HL-60/S4 (cell line): ENCODE measurements at regions not wholly inside any gene's neighbourhood (a gene's known extent, or its start where the extent isn't known, plus 50 kb on each side); places are given as distances from the start of the nearest gene placed in this dataset.
"Not testable (repeated sequence)": the region's sequence is repeated elsewhere in the genome, so short reads cannot be mapped to it uniquely, and the experiment has no call there.

Source experiments
- in situ Hi-C: fragments of 300-500 bp; cut with MboI; formaldehyde crosslinking; loops from 2 replicates; pipeline ENCODE4 v1.14.3; 2022; ENCODE audit warnings: low sequenced_read_pairs

DNA sequence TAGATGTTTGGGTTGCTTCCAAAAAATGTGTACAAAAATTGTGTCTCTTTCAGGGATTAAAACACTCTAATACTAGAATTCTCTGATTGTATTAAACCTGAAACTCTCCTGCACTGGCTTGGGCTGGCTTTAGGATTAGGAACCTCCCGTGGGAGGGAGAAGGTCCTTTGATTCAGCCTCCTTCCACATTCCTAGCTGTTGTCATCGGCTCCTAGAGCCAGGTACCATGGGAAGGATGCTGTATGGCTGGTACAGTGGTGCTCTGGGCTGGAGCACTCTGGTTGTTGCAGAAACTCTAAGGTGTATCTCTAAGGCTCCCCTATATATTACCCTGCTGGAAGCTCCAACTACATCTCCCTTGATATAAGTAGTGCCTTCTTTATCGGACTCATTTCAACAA, 245.2 kb upstream of the FOXK1 start:
- in situ Hi-C loops = no loop called here

DNA sequence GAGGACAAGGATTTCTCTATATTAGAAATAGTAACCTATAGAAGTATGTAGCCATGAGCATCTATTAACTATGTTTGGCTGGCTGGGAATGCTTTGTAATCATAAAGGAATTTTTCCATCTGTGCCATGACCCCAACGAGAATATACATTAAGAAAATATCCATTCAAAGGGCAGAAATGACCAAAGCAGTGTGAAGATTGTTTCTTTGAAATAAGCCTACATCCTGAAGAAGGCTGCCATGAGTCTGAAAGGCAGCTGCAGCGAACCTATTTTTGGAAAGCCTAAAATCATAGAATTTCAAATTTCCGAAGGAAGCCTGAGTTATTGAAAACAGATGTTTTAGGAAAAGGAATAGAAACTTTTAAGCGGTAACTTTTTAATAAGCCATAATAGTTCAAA, 244.2 kb upstream of the FOXK1 start:
- in situ Hi-C loops = no loop called here

DNA sequence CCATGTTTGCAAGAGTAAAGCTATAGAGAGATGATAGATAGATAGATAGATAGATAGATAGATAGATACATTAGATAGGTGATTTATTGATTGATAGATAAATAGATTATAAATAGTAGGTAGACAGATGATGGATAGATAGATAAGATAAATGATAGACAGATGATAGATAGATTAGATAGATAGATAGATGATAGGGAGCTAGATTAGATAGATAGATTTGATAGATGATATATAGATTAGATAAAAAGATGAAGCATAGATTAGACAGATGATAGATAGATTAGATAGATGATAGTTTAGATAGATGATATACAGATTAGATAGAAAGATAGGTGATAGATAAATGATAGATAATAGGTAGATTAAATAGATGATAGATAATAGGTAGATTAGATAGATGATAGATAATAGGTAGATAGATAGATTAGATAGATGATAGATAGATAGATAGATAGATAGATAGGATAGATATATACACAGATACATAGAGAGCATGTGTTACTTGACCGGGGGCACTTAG, 243.3 kb upstream of the FOXK1 start:
- in situ Hi-C loops = no loop called here

DNA sequence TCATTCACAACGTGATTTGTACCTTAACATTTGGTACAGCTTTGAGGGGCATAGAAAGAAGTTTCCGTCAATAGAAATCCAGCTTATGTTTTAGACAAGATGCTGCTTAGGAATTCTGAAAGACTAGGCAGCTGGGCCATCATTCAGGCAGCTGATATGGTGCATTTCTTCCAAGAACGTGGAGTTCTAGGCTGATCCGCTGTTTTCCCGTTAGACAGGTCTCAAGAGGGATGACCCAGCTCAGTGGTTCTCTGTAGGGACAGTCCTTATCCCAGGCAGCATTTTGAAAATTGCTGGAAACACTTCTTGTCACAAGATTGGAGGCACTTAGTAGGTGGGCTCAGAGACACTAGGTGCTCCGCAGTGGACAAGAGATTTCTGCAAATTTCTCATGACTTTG, 242.7 kb upstream of the FOXK1 start:
- in situ Hi-C loops = no loop called here

DNA sequence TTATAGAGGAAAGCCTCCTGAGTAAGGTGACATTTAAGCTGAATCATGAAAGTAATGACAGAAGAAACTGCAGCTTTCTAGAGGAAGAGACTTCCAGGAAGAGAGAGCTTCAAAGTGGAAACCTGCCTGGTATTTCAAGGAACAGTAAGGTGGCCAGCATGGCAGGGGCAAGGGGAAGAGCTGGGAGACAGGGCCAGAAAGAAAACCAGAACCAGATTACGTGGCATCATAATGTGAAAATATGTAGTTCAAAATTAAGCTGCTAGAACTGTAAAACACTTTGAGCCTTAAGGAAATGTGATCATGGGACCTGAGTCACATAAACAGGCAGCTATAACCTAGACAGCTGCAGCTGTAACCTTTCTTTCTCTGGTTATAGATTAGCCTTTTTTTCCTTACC, 238.0 kb upstream of the FOXK1 start:
- in situ Hi-C loops = no loop called here

DNA sequence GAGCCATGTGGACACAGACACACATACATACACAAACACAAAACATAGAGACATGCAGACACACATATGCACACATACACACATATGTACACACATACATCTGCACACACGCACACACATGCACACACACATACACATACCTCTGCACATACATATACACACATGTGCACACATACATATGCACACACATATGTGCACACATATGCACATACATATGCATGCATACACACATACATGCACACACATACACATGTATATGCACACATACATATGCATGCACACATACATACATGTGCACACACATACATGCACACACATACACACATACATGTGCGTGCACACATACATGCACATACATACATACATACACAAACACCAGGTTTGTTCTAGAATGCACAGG, 236.3 kb upstream of the FOXK1 start:
- in situ Hi-C loops = no loop called here

DNA sequence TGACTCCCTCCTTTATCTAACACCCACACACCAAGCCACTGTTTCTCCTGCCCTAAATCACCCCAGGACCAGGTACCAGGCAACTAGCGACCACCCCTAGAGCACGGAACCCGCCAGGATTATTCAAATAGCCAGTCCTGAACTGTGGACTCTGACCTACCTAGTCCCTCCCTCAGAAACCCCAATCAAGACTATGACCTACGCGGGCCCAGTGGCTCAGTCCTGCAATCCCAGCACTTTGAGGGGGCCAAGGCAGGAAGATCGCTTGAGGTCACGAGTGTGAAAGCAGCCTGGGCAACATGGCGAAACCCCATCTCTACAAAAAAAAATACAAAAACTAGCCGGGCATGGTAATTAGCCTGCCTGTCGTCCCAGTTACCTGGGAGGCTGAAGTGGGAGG, 232.8 kb upstream of the FOXK1 start:
- in situ Hi-C loops = no loop called here

DNA sequence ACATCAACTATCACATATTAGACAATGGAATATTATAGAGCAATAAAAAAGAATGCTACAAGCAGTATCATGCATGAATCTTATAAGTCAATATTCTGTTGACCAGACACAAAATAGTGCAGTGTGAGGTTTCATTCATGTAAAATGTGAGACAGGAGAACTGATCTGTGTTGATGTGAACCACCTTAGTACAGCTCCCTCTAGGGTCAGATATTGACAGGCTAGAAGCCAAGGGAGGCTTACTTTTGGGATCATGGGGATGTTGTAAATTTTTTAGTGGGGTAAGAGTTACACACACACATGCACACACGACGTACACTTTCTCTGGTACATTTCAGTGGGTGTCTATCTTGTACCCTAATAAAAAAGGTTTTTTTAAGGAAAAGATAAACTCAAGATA, 231.6 kb upstream of the FOXK1 start:
- in situ Hi-C loops = no loop called here

DNA sequence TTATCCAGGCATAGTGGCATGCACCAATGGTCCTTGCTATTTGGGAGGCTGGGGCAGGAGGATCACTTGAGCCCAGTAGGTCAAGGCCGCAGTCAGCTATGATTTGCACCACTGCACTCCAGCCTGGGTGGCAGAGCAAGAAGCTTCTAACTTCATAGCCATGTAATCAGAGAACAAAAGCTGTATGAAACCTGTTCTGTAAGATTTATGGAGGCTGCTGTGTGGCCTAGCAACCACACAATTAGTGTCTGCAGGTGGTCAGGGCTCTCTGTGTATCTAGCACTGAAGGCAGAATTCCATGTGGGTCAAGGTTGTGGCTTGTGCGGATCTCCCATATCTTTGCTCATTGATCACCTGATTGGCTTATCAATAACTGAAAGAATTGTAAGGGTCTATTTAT, 221.5 kb upstream of the FOXK1 start:
- in situ Hi-C loops = no loop called here

DNA sequence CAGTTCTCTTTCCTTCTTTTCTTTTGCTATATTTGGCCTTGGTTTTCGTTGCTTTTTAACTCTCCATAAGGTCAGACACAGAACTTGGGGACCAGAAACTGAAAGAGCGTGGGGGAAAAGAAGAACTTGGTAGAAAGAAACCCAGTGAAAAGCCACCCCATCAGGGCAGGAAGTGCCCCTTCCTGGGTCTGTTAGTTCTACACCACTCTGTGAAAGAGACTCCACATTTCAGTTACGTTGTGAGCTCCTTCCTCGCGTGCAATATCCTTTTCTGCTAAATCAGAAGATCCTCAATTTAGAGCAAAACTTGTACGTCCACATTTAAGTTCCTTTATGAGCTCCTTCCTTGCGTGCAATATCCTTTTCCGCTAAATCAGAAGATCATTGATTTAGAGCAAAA, 220.6 kb upstream of the FOXK1 start:
- in situ Hi-C loops = no loop called here

DNA sequence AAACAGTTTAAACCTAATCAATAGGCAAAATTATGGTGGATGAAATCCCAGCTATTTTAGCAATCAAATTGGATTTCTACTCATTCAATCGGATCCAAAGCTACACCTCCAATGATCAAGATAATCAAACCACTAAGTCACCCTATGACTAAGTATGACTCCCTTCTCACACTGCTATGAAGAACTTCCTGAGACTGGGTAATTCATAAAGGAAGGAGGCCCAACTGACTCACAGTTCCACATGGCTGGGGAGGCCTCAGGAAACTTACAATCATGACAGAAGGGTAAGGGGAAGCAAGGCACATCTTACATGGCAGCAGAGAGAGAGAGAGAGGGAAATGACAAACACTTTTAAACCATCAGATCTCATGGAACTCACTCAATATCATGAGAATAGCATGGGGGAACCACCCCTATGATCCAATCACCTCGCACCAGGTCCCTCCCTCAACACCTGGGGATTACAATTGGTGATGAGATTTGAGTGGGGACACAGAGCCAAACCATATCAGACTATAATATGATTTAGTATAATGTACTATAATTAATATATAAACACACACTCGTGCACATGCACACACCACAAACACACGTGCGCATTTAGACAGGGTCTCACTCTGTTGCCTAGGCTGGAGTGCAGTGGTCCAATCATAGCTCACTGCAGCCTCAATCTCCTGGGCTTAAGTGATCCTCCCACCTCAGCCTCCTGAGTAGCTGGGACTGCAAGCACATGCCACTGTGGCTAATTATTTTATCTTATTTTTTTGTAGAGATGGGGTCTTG, 213.6 kb upstream of the FOXK1 start:
- in situ Hi-C loops = no loop called here

DNA sequence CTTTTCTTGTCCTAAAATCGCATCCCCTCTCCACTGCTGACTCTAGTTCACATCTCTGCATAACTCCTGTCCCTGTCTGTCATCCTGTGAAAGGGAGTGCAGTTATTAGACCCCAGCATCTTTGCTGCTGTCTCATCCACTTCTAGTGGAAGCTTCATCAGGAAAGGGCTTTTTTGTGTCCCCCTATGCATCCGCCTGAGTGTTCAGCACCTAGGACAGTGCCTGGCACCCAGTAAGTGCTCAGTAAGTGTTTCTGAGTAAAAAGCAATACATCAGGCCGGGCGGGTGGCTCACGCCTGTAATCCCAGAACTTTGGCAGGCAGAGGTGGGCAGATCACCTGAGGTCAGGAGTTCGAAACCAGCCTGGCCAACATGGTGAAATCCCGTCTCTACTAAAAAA, 211.8 kb upstream of the FOXK1 start:
- in situ Hi-C loops = no loop called here

DNA sequence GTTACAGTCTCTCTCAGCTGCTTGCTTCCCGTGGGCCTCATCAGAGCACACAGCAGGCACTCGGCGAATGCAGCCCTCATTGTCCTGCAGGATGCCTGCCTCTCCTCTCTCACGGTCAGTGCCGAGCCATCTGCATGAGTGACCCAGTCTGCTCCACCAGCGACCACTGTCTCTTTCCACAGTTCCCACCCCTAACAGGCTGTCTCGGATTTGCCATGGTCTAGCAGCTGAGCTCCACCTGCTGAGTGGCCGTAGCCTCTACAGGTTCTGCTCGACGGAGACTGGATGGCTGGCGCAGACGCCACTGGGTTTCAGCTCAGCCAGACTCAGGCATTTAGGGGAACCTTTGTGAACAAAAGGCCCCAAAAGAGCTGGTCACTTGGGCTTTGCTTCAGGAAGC, 209.4 kb upstream of the FOXK1 start:
- in situ Hi-C loops = no loop called here

DNA sequence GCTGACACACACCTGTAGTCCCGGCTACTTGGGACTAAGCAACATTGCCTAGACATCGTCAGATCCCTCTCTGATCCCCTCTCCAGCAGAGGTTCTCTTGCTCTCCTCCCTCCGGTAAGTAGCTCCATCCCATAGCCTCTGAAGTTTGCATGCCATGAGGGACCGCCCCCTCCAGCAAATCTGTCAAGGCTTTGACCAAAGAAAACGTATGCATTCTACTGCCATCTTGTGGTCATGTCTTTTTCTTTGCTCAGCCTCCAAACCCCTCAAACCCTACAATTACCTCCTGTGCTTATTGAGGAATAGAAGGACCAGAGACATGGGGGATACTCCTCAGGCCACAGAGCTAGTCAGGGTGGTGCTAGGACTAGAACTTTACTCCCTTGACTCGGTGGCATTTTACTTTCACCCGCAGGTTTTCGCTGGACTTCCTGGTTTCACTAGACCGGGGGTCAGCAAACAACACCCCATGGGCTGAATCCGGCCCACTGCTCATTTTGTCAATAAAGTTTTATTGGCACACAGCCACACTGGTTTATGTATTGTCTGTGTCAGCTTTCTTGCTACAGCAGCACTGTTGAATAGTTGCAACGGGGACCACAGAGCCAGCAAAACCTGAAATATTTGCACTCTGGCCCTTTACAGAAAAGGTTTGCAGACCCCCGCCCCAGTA, 202.6 kb upstream of the FOXK1 start:
- in situ Hi-C loops = no loop called here

DNA sequence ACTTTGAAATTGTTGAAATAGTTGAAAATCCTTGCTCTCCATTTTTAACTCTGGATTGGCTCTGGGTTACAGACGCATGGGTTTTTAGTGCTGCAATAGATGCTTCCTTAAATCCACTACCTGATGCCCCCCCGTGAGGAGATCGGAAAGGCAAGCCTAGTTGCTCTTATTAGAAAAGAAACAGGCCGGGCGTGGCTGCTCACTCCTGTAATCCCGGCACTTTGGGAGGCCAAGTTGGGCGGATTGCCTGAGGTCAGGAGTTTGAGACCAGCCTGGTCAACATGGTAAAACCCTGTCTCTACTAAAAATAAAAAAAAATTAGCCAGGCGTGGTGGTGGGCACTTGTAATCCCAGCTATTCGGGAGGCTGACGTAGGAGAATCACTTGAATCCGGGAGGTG, 202.0 kb upstream of the FOXK1 start:
- in situ Hi-C loops = not testable (repeated sequence)

DNA sequence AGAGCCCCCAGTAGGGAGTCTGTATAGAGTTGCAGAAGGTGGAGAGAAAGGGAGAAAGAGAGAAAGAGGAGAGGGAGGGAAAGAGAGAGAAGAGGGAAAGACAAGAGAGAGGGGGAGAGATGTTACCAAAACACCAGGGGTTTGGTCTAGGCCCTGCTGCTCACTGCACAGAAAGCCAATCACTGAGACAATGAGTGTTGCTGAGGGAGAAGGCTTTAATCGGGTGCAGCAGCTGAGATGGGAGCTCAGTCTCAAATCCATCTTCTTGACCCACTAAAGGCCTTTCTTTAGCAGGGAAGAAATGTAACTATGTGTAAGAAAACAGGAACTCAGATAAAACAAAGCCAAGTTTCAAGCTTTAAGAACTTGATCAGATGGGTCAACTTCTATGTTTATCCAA, 198.2 kb upstream of the FOXK1 start:
- in situ Hi-C loops = no loop called here

DNA sequence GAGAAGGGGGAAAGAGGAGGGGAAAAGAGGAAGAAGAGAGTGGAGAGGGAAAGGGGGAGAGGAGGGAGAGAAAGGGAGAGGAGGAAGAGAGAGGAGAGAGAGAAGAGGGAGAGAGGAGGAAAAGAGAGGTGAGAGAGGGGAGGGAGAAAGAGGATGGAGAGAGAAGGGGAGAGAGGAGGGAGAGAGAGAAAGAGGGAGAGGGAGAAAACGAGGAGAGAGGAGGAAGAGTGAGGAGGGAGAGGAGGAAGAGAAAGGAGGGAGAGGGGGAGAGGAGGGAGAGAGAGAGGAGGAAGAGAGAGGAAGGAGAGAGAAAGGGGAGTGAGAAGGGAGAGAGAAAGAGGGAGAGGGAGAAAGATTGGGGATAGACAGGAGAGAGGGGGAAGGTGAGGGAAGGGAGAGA, 197.6 kb upstream of the FOXK1 start:
- in situ Hi-C loops = no loop called here

DNA sequence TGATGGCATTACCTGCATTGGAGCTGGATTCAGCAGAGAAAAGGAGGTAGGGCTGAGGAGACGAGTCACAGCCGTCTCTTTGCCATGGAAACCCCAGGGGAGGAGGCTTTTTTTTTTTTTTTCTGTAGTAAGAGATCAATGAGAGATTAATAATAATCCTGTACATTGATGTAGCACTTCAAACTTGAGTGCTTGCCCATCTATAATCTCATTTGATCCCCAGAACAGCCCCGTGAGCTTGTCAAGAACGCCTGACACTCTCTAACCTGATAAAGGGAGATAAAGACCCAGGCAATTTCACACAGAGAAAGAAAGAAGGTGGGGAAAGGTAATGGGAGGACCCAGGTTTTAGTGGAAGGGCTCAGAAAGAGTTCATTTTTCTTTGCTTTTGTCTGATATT, 195.2 kb upstream of the FOXK1 start:
- in situ Hi-C loops = no loop called here

DNA sequence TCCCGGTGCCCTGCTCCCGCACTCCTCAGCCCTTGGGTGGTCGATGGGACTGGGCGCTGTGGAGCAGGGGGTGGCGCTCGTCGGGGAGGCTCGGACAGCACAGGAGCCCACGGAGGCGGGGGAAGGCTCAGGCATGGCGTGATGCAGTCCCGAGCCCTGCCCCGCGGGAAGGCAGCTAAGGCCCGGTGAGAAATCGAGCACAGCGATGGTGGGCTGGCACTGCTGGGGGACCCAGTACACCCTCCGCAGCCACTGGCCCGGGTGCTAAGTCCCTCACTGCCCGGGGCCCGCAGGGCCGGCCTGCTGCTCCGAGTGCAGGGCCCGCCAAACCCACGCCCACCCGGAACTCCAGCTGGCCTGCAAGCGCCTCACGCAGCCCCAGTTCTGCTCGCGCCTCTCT, 185.2 kb upstream of the FOXK1 start:
- in situ Hi-C loops = not testable (repeated sequence)

DNA sequence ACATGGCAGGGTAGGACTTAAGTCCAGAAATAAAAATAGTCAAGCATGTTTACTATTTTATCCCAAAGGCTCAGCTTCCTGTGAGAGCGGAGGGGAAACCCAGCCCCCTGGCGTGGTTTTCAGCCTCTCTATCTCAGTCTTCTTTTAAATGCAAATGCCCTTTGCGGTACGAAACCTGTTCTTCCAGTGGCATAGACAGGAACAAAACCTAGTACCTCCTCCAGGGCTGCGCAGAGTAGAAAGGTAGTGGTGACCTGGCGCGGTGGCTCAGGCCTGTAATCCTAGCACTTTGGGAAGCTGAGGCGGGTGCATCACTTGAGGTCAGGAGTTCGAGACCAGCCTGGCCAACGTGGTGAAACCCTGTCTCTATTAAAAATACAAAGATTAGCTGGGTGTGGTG, 181.3 kb upstream of the FOXK1 start:
- in situ Hi-C loops = no loop called here

DNA sequence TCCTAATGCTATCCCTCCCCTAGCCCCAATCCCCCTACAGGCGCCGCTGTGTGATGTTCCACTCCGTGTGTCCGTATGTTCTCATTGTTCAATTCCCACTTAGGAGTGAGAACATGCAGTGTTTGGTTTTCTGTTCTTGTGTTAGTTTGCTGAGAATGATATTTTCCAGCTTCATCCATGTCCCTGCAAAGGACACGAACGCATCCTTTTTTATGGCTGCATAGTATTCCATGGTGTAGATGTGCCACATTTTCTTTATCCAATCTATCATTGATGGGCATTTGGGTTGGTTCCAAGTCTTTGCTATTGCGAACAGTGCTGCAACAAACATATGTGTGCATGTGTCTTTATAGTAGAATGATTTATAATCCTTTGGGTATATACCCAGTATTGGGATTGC, 174.2 kb upstream of the FOXK1 start:
- in situ Hi-C loops = not testable (repeated sequence)

DNA sequence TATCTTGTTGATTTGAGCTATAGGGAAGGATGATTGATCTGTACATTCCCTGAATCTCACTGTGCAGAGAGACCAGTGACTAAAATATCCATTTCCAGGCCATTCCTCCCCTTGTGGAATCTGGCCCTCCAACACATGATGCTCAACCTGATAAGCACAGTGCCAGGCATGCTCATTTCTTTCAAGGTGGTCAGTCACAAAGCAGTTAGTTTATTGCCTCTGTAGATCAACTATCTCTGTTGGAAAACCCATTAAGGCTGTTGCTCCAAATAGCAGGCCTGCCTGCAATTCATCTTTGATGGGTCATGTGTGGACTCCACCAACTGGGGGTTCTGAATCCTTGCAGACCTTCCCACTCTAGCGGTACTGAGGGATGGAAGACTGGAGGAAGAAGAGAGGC, 168.6 kb upstream of the FOXK1 start:
- in situ Hi-C loops = no loop called here
